AG04449 (cell line): ENCODE measurements at regions not wholly inside any gene's neighbourhood (a gene's known extent, or its start where the extent isn't known, plus 50 kb on each side); places are given as distances from the start of the nearest gene placed in this dataset.
A peak's percentile ranks its signal among the peaks of the same experiment; 100 is the strongest.

Experiments used
- CTCF ChIA-PET: fragments of 350-600 bp; formaldehyde crosslinking; extraction: SDS; loops from one replicate; lab custom pipeline; 2021; ENCODE audit warnings: antibody characterized with exemption; lab: Yijun Ruan, JAX
- POLR2A ChIA-PET: fragments of 400-600, 350-600 bp; formaldehyde crosslinking; extraction: SDS; loops from one replicate; lab custom pipeline; 2020; ENCODE audit warnings: antibody characterized with exemption, inconsistent platforms; lab: Yijun Ruan, JAX
- DNase-seq: peaks from one replicate; pipeline ENCODE4 v3.0.0-alpha.2; 2010; ENCODE audit warnings: low read depth, low spot score
- H3K4me3 ChIP-seq: 2 replicates; pipeline ENCODE4 v1.5.1; 2011; ENCODE audit warnings: low read depth, mild to moderate bottlenecking, control low read depth, low read length
- TF ChIP-seq, protein P1 (sequence below): IDR thresholded peaks from one replicate; pipeline ENCODE4 v1.5.1; 2011; ENCODE audit warnings: mild to moderate bottlenecking, moderate library complexity, low read length, control low read depth, inconsistent platforms; ENCODE audit not compliant: insufficient read depth; ENCODE audit errors: missing control alignments

DNA sequence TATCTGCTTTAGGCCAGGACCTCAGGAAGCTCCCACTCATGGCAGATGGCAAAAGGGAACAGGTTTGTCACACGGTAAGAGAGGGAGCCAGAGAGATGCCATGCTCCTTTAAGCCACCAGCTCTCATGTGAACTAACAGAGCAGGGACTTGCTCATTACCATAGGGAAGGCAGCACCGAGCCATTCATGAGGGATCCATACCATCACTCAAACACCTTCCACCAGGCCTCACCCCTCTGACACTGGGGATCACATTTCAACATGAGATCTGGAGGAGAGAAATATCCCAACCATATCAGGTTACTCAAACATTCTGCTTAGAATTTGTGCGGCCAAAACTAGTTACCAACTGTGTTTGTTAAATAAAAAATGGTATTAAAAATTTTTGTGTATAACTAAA, 427.0 kb downstream of the UQCRFS1 start:
- CTCF ChIA-PET = no interaction called here
- TF ChIP-seq, protein P1, sequence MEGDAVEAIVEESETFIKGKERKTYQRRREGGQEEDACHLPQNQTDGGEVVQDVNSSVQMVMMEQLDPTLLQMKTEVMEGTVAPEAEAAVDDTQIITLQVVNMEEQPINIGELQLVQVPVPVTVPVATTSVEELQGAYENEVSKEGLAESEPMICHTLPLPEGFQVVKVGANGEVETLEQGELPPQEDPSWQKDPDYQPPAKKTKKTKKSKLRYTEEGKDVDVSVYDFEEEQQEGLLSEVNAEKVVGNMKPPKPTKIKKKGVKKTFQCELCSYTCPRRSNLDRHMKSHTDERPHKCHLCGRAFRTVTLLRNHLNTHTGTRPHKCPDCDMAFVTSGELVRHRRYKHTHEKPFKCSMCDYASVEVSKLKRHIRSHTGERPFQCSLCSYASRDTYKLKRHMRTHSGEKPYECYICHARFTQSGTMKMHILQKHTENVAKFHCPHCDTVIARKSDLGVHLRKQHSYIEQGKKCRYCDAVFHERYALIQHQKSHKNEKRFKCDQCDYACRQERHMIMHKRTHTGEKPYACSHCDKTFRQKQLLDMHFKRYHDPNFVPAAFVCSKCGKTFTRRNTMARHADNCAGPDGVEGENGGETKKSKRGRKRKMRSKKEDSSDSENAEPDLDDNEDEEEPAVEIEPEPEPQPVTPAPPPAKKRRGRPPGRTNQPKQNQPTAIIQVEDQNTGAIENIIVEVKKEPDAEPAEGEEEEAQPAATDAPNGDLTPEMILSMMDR = no peak
- POLR2A ChIA-PET = no interaction called here

DNA sequence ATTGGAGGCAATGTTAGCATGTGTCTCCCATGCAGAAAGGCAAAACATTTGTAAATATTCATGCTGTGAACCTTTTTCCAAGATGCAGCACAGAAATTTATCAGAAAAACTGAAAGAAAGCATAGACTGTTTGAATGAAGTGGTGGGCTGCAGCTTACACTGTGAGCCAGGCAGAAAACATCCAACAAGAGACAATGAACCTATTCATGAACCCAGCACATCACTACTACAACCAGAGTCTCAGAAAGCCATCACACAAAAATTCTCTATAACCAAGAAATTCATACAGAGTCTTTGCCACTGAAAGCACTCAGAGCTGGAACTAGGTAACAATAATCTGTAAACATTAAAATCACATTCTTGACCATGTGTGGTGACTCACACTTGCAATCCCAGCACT, 448.9 kb downstream of the UQCRFS1 start:
- POLR2A ChIA-PET = no interaction called here
- CTCF ChIA-PET = no interaction called here
- TF ChIP-seq, protein P1 = no peak

More for the DNA sequence above, 427.0 kb downstream of the UQCRFS1 start:
- H3K4me3 ChIP-seq = no peak overlapping the region
- no peak for DNase-seq

DNA sequence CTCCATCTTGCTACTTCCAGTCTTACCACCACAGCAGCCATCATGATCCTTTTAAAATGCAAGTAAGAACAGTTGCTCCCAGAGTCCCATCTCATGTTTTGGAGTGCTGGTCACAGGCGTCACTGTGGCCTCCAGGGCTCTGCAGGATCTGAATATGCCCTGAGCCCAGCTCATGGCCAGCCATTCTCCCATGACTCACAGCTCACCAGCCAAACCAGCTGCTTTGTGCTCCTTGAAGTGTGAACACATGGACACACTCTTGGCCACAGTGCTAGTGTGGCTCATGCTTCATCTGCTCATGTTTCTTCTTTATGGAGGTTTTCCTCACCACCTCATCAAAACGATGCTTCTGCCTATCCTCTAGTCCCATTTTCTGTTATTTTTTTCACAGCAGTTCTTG, 466.5 kb downstream of the UQCRFS1 start:
- ChIA-PET CTCF (interaction anchor here (3.0 kb wide), 1 partner anchor 9 kb away, joined by 16 read pairs; no protein-coding TSS in a partner anchor), POLR2A (no interaction called here)
- TF ChIP-seq, protein P1 = no peak

More for the DNA sequence above, 448.9 kb downstream of the UQCRFS1 start:
- H3K4me3 ChIP-seq = no peak overlapping the region
- DNase-seq = no peak

DNA sequence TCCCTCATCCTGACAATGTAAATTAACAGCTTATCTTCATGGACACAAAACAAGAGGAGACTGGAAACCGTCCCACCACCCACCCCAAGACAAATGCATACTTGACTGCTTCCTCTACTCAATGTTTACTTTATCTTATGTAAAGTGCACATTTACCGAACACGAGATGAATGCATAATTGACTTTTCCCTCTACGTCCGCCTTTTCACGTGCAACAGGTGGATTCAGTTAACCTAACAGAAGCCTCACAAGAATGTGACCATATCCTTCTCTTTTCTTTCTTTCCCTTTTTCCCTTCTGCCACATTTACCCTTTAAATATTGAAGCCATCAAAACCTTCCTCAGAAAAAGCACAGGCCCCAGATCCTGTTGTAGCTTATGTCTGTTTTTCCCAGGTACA, 468.0 kb downstream of the UQCRFS1 start:
- POLR2A ChIA-PET = no interaction called here
- TF ChIP-seq, protein P1 = no peak
- CTCF ChIA-PET = interaction anchor here (0.8 to 3.0 kb wide), 3 partner anchors 8 to 518 kb away, joined by 5 to 16 read pairs (median 11); no protein-coding TSS in a partner anchor
- H3K4me3 ChIP-seq = no peak overlapping the region
- DNase-seq = no peak

More for the DNA sequence above, 466.5 kb downstream of the UQCRFS1 start:
- H3K4me3 ChIP-seq = no peak overlapping the region
- no peak for DNase-seq

DNA sequence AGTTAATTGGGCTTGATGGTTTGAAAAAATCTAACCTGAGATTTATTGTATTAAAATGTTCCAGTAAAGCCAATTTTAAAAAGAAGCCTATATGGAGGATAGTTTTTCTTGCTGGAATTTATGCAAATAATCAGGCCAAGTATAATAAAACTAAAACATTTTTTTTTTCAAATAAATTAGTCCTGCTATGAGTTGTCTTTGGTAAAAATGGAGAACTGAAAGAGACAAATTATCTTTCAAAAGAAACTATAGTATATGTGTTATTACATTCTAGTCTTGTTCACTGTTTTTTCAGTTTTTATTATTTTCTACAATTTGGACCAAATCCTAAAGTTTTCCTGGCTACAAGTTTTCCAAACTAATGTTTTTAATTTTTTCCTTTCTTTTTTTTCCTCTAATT, 468.9 kb downstream of the UQCRFS1 start:
- TF ChIP-seq, protein P1 = no peak
- DNase-seq = no peak
- ChIA-PET CTCF (interaction anchor here (2.4 kb wide), 1 partner anchor 519 kb away, joined by 11 read pairs; no protein-coding TSS in a partner anchor), POLR2A (no interaction called here)
- H3K4me3 ChIP-seq = no peak overlapping the region

DNA sequence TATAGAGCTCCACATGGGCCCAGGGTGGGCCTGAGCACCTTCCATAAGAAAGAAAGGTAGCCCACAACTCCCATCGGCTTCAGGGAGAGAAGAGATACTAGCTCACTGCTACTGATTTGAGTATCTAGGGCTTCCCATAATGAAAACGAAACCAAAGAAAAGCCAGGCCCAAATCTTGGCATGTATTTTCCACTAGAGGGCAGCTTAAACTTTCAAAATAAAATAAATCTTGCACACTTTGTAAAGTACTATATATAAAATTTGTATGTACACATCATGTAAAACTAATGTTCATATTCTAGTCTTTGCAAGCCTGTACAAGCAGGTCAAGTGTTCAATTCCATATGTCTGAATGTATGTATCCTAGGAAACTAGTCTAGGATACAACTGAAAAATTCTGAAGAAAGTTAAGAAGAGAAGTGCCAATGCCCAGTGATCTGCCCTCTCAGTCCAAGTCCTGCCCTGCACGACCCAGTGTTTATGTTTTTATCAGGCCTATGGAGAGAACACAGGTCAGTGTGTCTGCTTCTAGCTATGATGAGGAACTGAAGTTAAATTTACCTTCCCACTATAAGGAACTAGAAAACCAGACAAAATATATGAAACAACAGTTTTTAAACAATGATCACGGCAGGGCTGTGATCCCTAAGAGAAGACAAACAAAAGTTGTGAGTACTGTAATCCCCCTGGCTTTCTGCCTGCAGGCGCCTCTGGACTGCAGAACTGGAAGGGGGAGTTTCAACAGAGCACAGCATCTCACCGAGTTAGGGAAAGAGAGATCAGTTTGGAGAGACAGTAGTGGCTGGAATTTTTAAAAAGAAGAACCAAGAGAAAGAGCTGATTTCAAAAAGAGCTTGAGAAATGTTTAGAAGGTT, 475.7 kb downstream of the UQCRFS1 start:
- ChIA-PET CTCF (interaction anchor here (0.6 to 5.4 kb wide), 30 partner anchors 9 to 860 kb away, joined by 3 to 140 read pairs (median 5); no protein-coding TSS in a partner anchor), POLR2A (no interaction called here)
- TF ChIP-seq, protein P1 = peak; percentile 20
- H3K4me3 ChIP-seq = no peak overlapping the region
- peak; percentile 3 for DNase-seq
